ENCODE measurements at regions not wholly inside any gene's neighbourhood (a gene's known extent, or its start where the extent isn't known, plus 50 kb on each side); places are given as distances from the start of the nearest gene placed in this dataset.
"Not testable (repeated sequence)": the region's sequence is repeated elsewhere in the genome, so short reads cannot be mapped to it uniquely, and the experiment has no call there.

DNA sequence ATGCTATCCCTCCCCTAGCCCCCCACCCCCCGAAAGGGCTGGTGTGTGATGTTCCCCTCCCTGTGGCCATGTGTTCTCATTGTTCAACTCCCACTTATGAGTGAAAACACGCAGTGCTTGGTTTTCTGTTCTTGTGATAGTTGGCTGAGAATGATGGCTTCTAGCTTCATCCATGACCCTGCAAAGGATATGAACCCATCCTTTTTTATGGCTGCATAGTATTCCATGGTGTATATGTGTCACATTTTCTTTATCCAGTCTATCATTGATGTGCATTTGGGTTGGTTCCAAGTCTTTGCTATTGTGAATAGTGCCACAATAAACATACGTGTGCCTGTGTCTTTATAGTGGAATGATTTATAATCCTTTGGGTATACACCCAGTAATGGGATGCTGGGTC, 565.1 kb upstream of the ADAMTS9 start:
- ATAC-seq (ENCODE audit: low read depth), result not testable (repeated sequence)

DNA sequence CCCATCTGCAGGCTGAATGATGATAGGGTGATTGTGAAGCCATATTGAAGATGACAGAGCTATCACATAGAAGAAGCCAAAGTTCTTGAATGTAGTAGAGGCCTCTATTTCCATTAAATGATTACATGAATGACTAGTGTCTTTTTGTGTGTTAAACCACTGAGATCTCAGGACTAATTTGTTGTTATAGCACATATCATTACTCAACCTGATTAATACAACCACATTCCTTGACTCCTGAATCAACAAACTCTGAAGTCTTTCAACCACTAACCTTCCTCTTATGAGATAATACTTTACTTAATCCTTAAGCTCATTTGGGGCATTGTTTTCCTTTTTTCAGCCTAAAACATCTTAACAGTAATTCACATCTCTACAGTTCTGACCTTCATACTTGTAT, 564.5 kb upstream of the ADAMTS9 start:
- POLR2A ChIA-PET, result no interaction called here
- peaks cover 7% of the 10 kb centered on the region for H3K9me3 Mint-ChIP-seq
- no peaks in the 10 kb centered on the region for H3K4me1 Mint-ChIP-seq
- no peaks in the 10 kb centered on the region for H3K36me3 Mint-ChIP-seq
- ATAC-seq (ENCODE audit: low read depth) (no peak), DNase-seq (no peak)
- no peak overlapping the region for H3K4me3 Mint-ChIP-seq
- H3K27ac Mint-ChIP-seq, result no peak overlapping the region
- H3K27me3 Mint-ChIP-seq, result no peaks in the 10 kb centered on the region

More for the DNA sequence above, 565.1 kb upstream of the ADAMTS9 start:
- H3K4me1 Mint-ChIP-seq, H3K27ac Mint-ChIP-seq, POLR2A ChIA-PET, H3K4me3 Mint-ChIP-seq, H3K36me3 Mint-ChIP-seq, H3K9me3 Mint-ChIP-seq, H3K27me3 Mint-ChIP-seq, DNase-seq: not testable (repeated sequence)

DNA sequence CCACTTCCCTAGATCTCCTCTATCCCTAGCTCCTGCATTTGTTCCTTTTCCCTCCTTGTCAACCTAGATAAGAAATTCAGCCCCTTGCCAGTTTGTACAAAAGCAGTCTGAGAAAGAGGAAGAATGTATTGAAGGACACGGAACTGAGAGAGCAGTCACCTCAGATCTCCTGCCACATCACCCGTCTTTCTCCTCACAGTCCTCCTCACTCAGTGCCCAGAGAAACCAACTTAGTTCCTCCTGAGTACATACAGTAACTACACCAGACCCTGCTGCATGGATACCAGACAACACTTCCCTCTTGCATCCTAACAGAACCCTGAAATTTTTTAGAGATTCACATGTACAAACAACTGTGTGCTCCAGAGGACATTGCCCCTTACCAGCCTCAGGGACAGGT, 563.6 kb upstream of the ADAMTS9 start:
- no peaks in the 10 kb centered on the region for H3K4me1 Mint-ChIP-seq
- H3K27ac Mint-ChIP-seq, result no peak overlapping the region
- H3K36me3 Mint-ChIP-seq, result no peaks in the 10 kb centered on the region
- H3K9me3 Mint-ChIP-seq, result peaks cover 6% of the 10 kb centered on the region
- POLR2A ChIA-PET, result no interaction called here
- DNase-seq, result no peak
- no peaks in the 10 kb centered on the region for H3K27me3 Mint-ChIP-seq
- H3K4me3 Mint-ChIP-seq, result no peak overlapping the region
- ATAC-seq (ENCODE audit: low read depth), result no peak

DNA sequence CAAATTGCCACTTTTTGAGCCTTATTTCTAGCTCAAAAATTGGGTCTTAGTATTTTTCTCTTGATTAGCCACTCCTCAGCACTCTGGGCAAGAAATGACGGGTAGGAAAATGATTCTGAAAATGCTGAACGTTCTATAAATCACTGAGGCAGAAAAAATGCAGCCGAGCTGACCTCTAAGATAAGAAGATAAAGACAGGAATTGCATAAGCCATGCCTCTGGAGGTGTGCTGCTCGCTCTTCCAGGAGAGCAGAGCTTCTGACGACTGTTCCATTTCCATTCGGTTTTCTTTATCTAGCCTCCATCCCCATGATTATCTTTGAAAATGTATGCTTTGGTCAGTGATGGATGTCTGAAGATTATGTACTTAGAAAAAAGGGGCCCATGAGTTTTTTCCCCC, 558.8 kb upstream of the ADAMTS9 start:
- no peak overlapping the region for H3K4me3 Mint-ChIP-seq
- ATAC-seq (ENCODE audit: low read depth), result no peak
- no peak overlapping the region for H3K27ac Mint-ChIP-seq
- no peaks in the 10 kb centered on the region for H3K27me3 Mint-ChIP-seq
- no peaks in the 10 kb centered on the region for H3K4me1 Mint-ChIP-seq
- H3K9me3 Mint-ChIP-seq, result peaks cover 3% of the 10 kb centered on the region
- no peaks in the 10 kb centered on the region for H3K36me3 Mint-ChIP-seq
- no peak for DNase-seq
- POLR2A ChIA-PET, result no interaction called here

DNA sequence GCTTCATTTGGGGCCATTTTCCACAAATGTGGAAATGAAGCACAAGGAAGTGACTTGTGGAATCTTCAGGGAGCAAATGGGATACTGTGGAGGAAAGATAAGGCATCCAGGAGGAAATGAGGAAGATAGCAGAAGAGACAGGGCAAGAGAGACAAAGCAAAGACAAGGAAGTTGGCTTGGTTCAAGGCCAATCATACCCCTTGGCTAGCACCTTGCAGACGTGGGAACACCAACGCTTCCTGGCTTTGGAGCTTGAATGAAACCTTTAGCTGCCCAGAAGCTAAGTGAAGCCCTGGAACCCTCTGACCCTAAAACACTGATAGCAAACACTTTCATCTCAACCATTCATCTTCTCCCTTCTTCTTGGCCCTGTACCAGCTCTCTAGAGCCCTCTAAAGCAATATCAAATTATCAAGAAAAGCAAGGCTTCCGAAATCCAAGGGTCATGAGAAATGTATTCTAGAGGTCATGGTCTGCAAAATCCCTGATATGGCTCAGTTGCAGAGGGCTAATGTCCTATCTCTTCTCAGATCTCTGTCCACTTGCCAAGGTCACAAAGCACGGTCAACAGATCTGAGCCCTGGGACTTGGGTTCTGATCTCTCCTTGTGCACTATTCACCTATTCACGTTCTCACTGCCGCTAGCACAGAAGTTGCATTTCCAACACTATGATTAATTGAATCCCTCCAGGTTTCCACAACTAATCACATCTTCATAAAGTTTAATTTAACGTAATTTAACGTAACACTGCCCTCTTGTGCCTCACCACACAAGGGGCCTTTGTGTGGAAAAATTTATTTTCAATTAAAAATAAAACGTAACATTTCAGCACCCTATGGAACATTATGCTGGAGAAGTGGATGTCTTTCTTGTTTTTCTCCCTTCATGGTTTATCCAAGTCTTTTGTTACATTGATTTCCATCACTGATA, 557.6 kb upstream of the ADAMTS9 start:
- DNase-seq (no peak), ATAC-seq (ENCODE audit: low read depth) (no peak)
- Mint-ChIP-seq H3K4me1 (no peaks in the 10 kb centered on the region), H3K36me3 (no peaks in the 10 kb centered on the region), H3K27ac (no peak overlapping the region), H3K27me3 (no peaks in the 10 kb centered on the region), H3K9me3 (peaks cover 4% of the 10 kb centered on the region), H3K4me3 (no peak overlapping the region)
- POLR2A ChIA-PET, result no interaction called here

DNA sequence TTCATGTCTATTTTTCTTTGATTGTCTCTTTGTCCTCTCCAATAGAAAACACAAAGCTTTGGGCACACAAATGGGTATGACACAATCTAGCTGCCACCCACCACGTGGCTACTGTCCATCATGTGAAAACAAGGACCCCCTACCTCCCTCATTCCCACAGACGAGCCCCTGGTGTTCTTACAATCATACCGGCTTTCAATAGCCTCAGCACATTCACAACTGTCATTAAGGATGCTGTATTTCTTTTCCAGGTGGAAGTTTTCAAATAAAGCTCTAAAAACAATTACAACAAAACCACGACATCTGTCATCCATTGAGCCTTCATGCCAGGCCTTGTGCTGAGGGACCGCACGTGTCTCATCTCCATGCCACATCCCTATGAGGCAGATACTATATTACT, 552.6 kb upstream of the ADAMTS9 start:
- Mint-ChIP-seq H3K4me1 (no peaks in the 10 kb centered on the region), H3K4me3 (no peak overlapping the region), H3K36me3 (no peaks in the 10 kb centered on the region), H3K27me3 (no peaks in the 10 kb centered on the region), H3K9me3 (peaks cover 11% of the 10 kb centered on the region), H3K27ac (no peak overlapping the region)
- POLR2A ChIA-PET, result no interaction called here
- no peak for DNase-seq
- ATAC-seq (ENCODE audit: low read depth), result no peak

DNA sequence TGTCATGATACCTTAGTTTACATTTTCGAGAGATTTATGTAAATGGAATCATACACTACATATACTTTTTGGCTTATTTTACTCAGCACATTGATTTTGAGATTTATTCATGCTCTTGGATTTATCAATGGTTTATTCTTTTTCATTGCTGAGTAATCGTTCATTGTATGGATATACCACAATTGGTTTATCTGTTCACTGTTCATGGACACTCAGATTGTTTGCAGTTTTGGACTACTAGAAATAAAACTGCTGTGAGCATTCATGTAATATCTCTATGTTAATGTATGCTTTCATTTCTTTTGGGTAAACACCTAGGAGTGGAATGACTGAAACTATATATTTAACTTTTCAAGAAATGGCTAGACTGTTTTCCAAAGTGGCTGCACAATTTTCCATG, 550.9 kb upstream of the ADAMTS9 start:
- H3K27ac Mint-ChIP-seq, result no peak overlapping the region
- DNase-seq, result no peak

DNA sequence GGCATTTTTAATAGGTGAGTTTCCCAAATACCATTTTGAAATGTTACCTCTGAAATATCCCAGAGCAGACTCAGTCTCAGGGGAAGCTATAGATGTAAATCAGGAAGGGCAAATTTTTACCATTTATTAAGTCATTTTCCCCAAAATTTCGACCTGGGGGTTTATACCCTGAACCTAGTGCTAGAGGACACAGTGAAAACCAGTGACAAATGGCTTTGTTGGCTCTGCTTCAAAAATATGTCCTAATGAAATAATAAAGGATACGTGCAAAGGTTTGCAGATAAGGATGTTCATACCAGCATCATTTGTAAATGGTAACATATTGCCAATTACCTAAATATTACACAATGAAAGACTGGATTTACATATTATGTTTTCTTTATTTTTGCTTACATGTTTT, 546.7 kb upstream of the ADAMTS9 start:
- POLR2A ChIA-PET, result no interaction called here
- Mint-ChIP-seq H3K27me3 (no peaks in the 10 kb centered on the region), H3K9me3 (peaks cover 4% of the 10 kb centered on the region), H3K4me1 (no peaks in the 10 kb centered on the region), H3K4me3 (no peak overlapping the region), H3K27ac (no peak overlapping the region), H3K36me3 (no peaks in the 10 kb centered on the region)
- ATAC-seq (ENCODE audit: low read depth) (no peak), DNase-seq (no peak)

More for the DNA sequence above, 550.9 kb upstream of the ADAMTS9 start:
- no peaks in the 10 kb centered on the region for H3K27me3 Mint-ChIP-seq
- ATAC-seq (ENCODE audit: low read depth), result no peak
- H3K9me3 Mint-ChIP-seq, result peaks cover 11% of the 10 kb centered on the region
- no peaks in the 10 kb centered on the region for H3K4me1 Mint-ChIP-seq
- no peak overlapping the region for H3K4me3 Mint-ChIP-seq
- POLR2A ChIA-PET, result no interaction called here
- H3K36me3 Mint-ChIP-seq, result no peaks in the 10 kb centered on the region

DNA sequence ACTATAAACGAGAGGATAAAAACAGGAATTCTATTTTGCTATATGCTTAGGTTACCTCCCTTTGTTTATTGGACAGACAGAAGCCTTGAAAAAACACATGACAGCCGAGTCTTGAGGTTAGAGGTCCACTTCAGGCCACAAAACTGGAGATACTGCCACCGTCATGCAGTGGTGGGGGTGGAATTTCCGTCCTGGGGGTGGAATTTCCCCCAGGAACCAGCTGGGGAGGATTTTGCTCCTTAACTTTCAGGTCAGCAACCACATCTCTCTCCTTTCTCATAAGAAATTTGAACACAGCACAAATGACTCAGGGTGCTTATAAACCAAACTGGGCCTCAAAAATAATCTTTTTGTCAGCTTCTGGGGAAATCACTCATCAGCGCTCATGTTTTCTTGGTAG, 545.8 kb upstream of the ADAMTS9 start:
- DNase-seq (no peak), ATAC-seq (ENCODE audit: low read depth) (no peak)
- H3K4me3 Mint-ChIP-seq, result no peak overlapping the region
- no peak overlapping the region for H3K27ac Mint-ChIP-seq
- no peaks in the 10 kb centered on the region for H3K36me3 Mint-ChIP-seq
- POLR2A ChIA-PET, result no interaction called here
- no peaks in the 10 kb centered on the region for H3K27me3 Mint-ChIP-seq
- no peaks in the 10 kb centered on the region for H3K4me1 Mint-ChIP-seq
- peaks cover 4% of the 10 kb centered on the region for H3K9me3 Mint-ChIP-seq

DNA sequence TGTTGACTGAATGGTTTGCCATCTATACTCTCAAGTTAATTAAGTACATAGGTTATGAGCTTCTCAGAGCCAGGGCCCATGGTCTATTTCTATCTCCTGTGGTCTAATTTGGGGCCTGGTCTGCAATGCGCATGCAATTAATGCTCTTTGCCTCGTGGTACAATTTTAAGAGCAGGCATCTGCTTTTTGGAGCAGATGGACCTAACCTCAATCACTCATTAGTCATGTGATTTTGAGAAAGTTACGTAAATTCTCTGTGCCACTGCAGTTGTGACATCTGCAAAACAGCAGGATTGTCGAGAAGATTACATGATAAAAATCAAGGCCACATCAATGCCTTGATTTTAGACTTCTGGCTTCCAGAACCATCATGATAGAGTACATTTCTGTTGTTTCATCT, 543.7 kb upstream of the ADAMTS9 start:
- no peaks in the 10 kb centered on the region for H3K4me1 Mint-ChIP-seq
- DNase-seq (no peak), ATAC-seq (ENCODE audit: low read depth) (no peak)
- H3K9me3 Mint-ChIP-seq, result peaks cover 1% of the 10 kb centered on the region
- H3K4me3 Mint-ChIP-seq, result no peak overlapping the region
- H3K36me3 Mint-ChIP-seq, result no peaks in the 10 kb centered on the region
- no peak overlapping the region for H3K27ac Mint-ChIP-seq
- POLR2A ChIA-PET, result no interaction called here
- no peaks in the 10 kb centered on the region for H3K27me3 Mint-ChIP-seq

DNA sequence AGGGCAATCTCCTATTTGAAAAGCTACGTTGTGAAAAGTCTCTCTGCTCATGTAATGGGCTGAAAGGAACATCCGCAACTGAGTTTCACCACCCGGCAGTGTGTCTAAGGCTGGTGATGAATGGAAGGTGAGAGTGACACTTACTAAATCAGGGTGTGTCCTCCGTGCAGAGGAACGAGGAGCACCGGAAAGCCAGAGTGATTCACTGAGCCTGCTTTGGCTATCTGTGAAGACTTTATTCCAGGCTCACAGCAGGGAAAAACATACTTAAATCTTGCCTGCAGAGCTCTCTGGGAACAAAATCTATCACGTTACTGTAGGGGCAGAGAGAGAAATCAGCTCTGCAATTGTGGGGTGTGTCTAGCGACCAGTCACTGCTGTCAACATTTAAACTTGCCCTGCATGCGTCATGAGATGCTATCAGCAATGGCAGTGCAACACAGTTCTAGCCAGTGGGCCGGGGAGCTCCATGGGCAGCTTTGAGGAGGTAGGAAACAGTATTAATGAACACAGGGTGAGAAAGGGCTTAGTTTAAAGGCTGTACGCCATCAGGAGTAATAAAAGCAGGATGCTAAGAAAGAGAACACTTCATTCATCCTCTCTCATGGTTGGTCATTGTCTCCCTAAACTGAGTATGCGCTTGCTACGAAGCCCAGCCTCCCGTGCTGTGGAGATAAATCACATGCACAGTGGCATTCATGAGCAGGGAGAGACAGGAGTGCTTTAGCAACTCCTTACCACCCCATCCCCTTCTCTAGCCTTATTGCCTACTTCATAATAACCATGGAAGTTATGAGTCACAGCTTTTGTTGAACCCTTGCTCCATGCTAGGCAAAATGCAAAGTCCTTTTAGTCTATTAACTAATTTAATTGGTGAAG, 542.7 kb upstream of the ADAMTS9 start:
- POLR2A ChIA-PET, result no interaction called here
- H3K27ac Mint-ChIP-seq, result no peak overlapping the region
- ATAC-seq (ENCODE audit: low read depth) (no peak), DNase-seq (no peak)
- no peaks in the 10 kb centered on the region for H3K27me3 Mint-ChIP-seq
- H3K36me3 Mint-ChIP-seq, result no peaks in the 10 kb centered on the region
- no peak overlapping the region for H3K4me3 Mint-ChIP-seq
- no peaks in the 10 kb centered on the region for H3K9me3 Mint-ChIP-seq
- H3K4me1 Mint-ChIP-seq, result no peaks in the 10 kb centered on the region

DNA sequence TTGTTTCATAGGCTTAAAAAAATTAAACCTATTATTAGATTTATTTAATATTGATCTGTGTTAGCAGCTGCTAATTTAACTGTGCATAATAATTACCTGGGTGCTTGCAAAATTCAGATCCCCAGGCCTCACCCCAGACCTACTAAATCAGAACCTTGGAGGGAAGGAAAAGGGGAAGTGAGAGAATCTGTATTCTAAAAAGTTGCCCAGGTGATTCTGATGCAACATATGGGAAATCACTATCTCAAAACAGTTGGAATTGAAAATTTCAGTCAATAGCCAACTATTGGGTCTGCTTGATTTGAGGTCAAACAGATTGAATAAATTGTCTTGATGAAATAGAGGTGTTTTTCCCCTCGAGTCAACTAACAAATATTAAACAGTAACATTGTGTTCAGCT, 538.5 kb upstream of the ADAMTS9 start:
- no peak for ATAC-seq (ENCODE audit: low read depth)
- Mint-ChIP-seq H3K4me3 (no peak overlapping the region), H3K9me3 (no peaks in the 10 kb centered on the region), H3K4me1 (no peaks in the 10 kb centered on the region), H3K27ac (no peak overlapping the region), H3K36me3 (no peaks in the 10 kb centered on the region), H3K27me3 (no peaks in the 10 kb centered on the region)
- POLR2A ChIA-PET, result no interaction called here
- DNase-seq, result no peak

DNA sequence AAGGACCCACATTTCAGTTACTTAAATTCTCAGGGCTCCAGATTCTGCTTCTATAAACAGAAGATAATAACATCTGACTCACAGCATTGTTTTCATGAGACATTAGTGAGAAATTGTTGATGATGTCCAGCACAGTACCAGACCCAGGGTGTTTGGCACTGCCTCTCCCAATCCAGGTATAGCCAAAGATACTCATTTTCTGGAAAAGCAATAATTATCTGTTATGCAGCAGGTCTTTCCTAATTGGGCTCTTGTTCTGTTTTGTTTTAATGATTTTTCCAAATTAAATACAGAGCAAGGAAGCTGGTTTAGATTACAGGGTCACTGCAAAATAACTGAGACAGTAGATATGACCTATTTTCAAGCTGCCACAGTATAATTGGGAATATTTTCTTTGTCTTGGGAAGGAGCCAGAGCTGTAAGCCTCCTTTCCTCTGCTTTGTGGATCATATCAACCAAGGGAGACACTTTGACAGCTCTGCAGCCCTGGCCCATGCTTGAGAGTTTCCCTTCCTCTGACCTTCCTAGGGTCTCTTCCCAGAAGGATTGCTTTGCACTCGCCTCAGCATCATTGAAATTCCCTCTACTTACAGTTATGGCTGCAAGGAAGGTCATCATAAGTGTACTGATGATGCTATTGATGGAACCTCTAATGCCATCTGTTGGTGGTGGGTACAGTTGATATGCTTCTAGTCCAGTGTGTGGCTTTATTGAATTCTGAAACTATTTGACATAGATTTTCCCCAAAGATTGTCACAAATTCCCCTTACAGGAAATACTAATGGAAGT, 522.4 kb upstream of the ADAMTS9 start:
- POLR2A ChIA-PET, result no interaction called here

More for the DNA sequence above, 522.4 kb upstream of the ADAMTS9 start:
- ATAC-seq (ENCODE audit: low read depth) (no peak), DNase-seq (no peak)
- Mint-ChIP-seq H3K4me3 (no peak overlapping the region), H3K27me3 (no peaks in the 10 kb centered on the region), H3K9me3 (peaks cover 4% of the 10 kb centered on the region), H3K27ac (no peak overlapping the region), H3K4me1 (no peaks in the 10 kb centered on the region), H3K36me3 (no peaks in the 10 kb centered on the region)
